ENCODE measurements at regions not wholly inside any gene's neighbourhood (a gene's known extent, or its start where the extent isn't known, plus 50 kb on each side); places are given as distances from the start of the nearest gene placed in this dataset.

- Histone ChIP-seq H3K27ac (ENCODE audit: low read length in 2 of 2) (no peak overlapping the region), H4K20me1 (ENCODE audit: control insufficient read depth, insufficient read depth, low read length, poor library complexity, severe bottlenecking) (no peaks in the 10 kb centered on the region), H3K79me2 (ENCODE audit: control insufficient read depth, insufficient read depth, low read length) (no peaks in the 10 kb centered on the region), H3K4me1 (ENCODE audit: control insufficient read depth in 2 of 2, insufficient read depth in 2 of 2, low read length in 2 of 2) (peaks cover 10 to 14% of the 10 kb centered on the region in 2 donors), H2AFZ (ENCODE audit: insufficient read depth, low read depth, low read length, poor library complexity, severe bottlenecking) (no peak overlapping the region), H3K36me3 (replicated peaks in 1 of 2; ENCODE audit: control extremely low read depth in 1 of 2, control insufficient read depth in 1 of 2, extremely low read depth in 1 of 2, insufficient read depth in 2 of 2, low read length in 1 of 2) (no peaks in the 10 kb centered on the region), H3K4me3 (ENCODE audit: control extremely low read depth in 1 of 5, extremely low read depth in 1 of 5, insufficient read depth in 1 of 5, low read depth in 2 of 5, low read length in 4 of 5) (no peak overlapping the region), H3K4me2 (replicated peaks; ENCODE audit: low read depth, low read length, poor library complexity, severe bottlenecking) (no peak overlapping the region), H3K27me3 (replicated peaks in 1 of 4; ENCODE audit: control extremely low read depth in 1 of 4, control insufficient read depth in 3 of 4, insufficient read depth in 4 of 4, low read length in 3 of 4) (peaks cover 0 to 3% (median 0%) of the 10 kb centered on the region in 4 experiments), H3K9ac (ENCODE audit: low read length) (no peak overlapping the region), H3K9me3 (ENCODE audit: control extremely low read depth in 1 of 3, control insufficient read depth in 2 of 3, insufficient read depth in 1 of 3, low read length in 2 of 3) (peaks cover 0 to 7% (median 0%) of the 10 kb centered on the region in 3 donors)
- intact Hi-C loops (cut with micrococcal nuclease) = no loop called here
- ChIA-PET CTCF (interaction anchor here (1.7 to 2.8 kb wide), 2 partner anchors 13 to 36 kb away, joined by 7 to 8 read pairs; no protein-coding TSS in a partner anchor), POLR2A (interaction anchor here (0.7 kb wide), 1 partner anchor 106 kb away, joined by 4 read pairs; no protein-coding TSS in a partner anchor)
- DNase-seq (no peak), ATAC-seq (ENCODE audit: low read depth) (no peak)
- H3K4me3 Mint-ChIP-seq = no peak overlapping the region
- H3K9me3 Mint-ChIP-seq (ENCODE audit: insufficient read depth) = peaks cover 2% of the 10 kb centered on the region
- TF ChIP-seq, protein P1, sequence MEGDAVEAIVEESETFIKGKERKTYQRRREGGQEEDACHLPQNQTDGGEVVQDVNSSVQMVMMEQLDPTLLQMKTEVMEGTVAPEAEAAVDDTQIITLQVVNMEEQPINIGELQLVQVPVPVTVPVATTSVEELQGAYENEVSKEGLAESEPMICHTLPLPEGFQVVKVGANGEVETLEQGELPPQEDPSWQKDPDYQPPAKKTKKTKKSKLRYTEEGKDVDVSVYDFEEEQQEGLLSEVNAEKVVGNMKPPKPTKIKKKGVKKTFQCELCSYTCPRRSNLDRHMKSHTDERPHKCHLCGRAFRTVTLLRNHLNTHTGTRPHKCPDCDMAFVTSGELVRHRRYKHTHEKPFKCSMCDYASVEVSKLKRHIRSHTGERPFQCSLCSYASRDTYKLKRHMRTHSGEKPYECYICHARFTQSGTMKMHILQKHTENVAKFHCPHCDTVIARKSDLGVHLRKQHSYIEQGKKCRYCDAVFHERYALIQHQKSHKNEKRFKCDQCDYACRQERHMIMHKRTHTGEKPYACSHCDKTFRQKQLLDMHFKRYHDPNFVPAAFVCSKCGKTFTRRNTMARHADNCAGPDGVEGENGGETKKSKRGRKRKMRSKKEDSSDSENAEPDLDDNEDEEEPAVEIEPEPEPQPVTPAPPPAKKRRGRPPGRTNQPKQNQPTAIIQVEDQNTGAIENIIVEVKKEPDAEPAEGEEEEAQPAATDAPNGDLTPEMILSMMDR (IDR thresholded peaks at IDR 0.05) = no peak
- no peak for TF ChIP-seq EZH2 (IDR thresholded peaks at IDR 0.05; ENCODE audit: borderline replicate concordance, insufficient read depth, low read depth, low read length, poor library complexity, severe bottlenecking)
- H3K27ac Mint-ChIP-seq = no peak overlapping the region
- WGBS (ENCODE audit: insufficient coverage) = 92% methylated on average over 35 of the region's 36 CpGs
- no peaks in the 10 kb centered on the region for H3K27me3 Mint-ChIP-seq
- peaks cover 16% of the 10 kb centered on the region for H3K4me1 Mint-ChIP-seq
Measured at GRCh38 chr15:31452595-31453557, 126.2 kb downstream of the KLF13 start.

Measured in B cell (primary cell).